GM23338 (cell line): ENCODE measurements at regions not wholly inside any gene's neighbourhood (a gene's known extent, or its start where the extent isn't known, plus 50 kb on each side); places are given as distances from the start of the nearest gene placed in this dataset.

Experiments used
- ATAC-seq: fragments of 200-7000 bp; cut with Tn5 transposase; 3 replicates; pipeline ENCODE4 v1.9.1; 2020
- DNase-seq: peaks from one replicate; pipeline ENCODE4 v3.0.0-alpha.2; 2015; ENCODE audit warnings: low spot score
- H2AFZ ChIP-seq: fragments of 200-600 bp; sonication (generic); 2 replicates; pipeline ENCODE4 v1.8.0; 2016; ENCODE audit warnings: antibody characterized with exemption, mild to moderate bottlenecking, moderate library complexity
- H3F3A ChIP-seq: fragments of 200-600 bp; sonication (generic); replicated peaks from 2 replicates; pipeline ENCODE4 v1.8.0; 2017; ENCODE audit warnings: antibody characterized with exemption, mixed run types, low read depth
- H3K27ac ChIP-seq: fragments of 200-600 bp; sonication (generic); 2 replicates; pipeline ENCODE4 v1.6.1; 2016; ENCODE audit warnings: low read depth
- H3K27me3 ChIP-seq: fragments of 200-600 bp; sonication (generic); 2 replicates; pipeline ENCODE4 v1.8.0; 2016; ENCODE audit warnings: mild to moderate bottlenecking, mixed run types, moderate library complexity; ENCODE audit not compliant: insufficient read depth
- H3K36me3 ChIP-seq: fragments of 200-600 bp; sonication (generic); 2 replicates; pipeline ENCODE4 v1.8.0; 2016; ENCODE audit warnings: mild to moderate bottlenecking; ENCODE audit not compliant: insufficient read depth
- H3K4me1 ChIP-seq: fragments of 200-600 bp; sonication (generic); 2 replicates; pipeline ENCODE4 v1.8.0; 2016; ENCODE audit warnings: mild to moderate bottlenecking, moderate library complexity; ENCODE audit not compliant: insufficient read depth
- H3K4me2 ChIP-seq: fragments of 200-600 bp; sonication (generic); 2 replicates; pipeline ENCODE4 v1.7.1; 2017; ENCODE audit warnings: mixed run types
- H3K4me3 ChIP-seq: fragments of 200-600 bp; sonication (generic); 2 replicates; pipeline ENCODE4 v1.6.1; 2016; ENCODE audit warnings: mixed run types
- H3K79me2 ChIP-seq: fragments of 200-600 bp; sonication (generic); replicated peaks from 2 replicates; pipeline ENCODE4 v1.8.0; 2017; ENCODE audit warnings: mild to moderate bottlenecking; ENCODE audit not compliant: insufficient read depth
- H3K9me2 ChIP-seq: fragments of 200-600 bp; sonication (generic); 2 replicates; pipeline ENCODE4 v1.8.0; 2017; ENCODE audit not compliant: insufficient read depth
- H4K20me1 ChIP-seq: fragments of 200-600 bp; sonication (generic); replicated peaks from 2 replicates; pipeline ENCODE4 v1.8.0; 2017; ENCODE audit warnings: mild to moderate bottlenecking; ENCODE audit not compliant: insufficient read depth
- H3K27ac Mint-ChIP-seq: 2 replicates; pipeline ENCODE4 v1.8.0; 2020; ENCODE audit warnings: inconsistent platforms, mild to moderate bottlenecking, moderate library complexity, mixed read lengths
- H3K27me3 Mint-ChIP-seq: 3 replicates; pipeline ENCODE4 v1.8.0; 2022; ENCODE audit warnings: low read depth, mild to moderate bottlenecking, moderate library complexity, mixed read lengths, inconsistent platforms; ENCODE audit not compliant: insufficient read depth, poor library complexity
- H3K36me3 Mint-ChIP-seq: 3 replicates; pipeline ENCODE4 v1.8.0; 2021; ENCODE audit warnings: low read depth, mild to moderate bottlenecking, inconsistent platforms, moderate library complexity, mixed read lengths
- H3K4me1 Mint-ChIP-seq: 3 replicates; pipeline ENCODE4 v1.8.0; 2020; ENCODE audit warnings: mild to moderate bottlenecking, inconsistent platforms, mixed read lengths
- H3K4me3 Mint-ChIP-seq: 3 replicates; pipeline ENCODE4 v1.8.0; 2021; ENCODE audit warnings: moderate library complexity, mild to moderate bottlenecking, inconsistent platforms, mixed read lengths
- H3K9me3 Mint-ChIP-seq: 3 replicates; pipeline ENCODE4 v1.8.0; 2020; ENCODE audit warnings: moderate library complexity, mild to moderate bottlenecking, inconsistent platforms, mixed read lengths
- CREB1 ChIP-seq: fragments of 250-450 bp; sonication (Bioruptor Pico); IDR thresholded peaks from 2 replicates; pipeline ENCODE4 v1.5.0; 2020; ENCODE audit warnings: low read depth, mild to moderate bottlenecking, moderate library complexity
- EZH2 ChIP-seq: fragments of 200-600 bp; sonication (generic); IDR thresholded peaks from one replicate; pipeline ENCODE4 v1.8.0; 2017; ENCODE audit warnings: antibody characterized with exemption, mild to moderate bottlenecking, low read depth; ENCODE audit not compliant: unreplicated experiment
- EZH2phosphoT487 ChIP-seq: fragments of 200-600 bp; sonication (generic); IDR thresholded peaks from one replicate; pipeline ENCODE4 v1.8.1; 2018; ENCODE audit warnings: antibody characterized with exemption; ENCODE audit not compliant: unreplicated experiment
- POLR2AphosphoS5 ChIP-seq: IDR thresholded peaks from 2 replicates; pipeline ENCODE4 v1.6.1; 2016; ENCODE audit warnings: antibody characterized with exemption, low read depth
- ZNF114 ChIP-seq: fragments of 250-450 bp; sonication (Bioruptor Pico); IDR thresholded peaks from 2 replicates; pipeline ENCODE4 v1.5.0; 2020; ENCODE audit warnings: mild to moderate bottlenecking, moderate library complexity
- ZNF331 ChIP-seq: fragments of 250-450 bp; sonication (Bioruptor Pico); IDR thresholded peaks from 2 replicates; pipeline ENCODE4 v1.5.0; 2020; ENCODE audit warnings: low read depth, mild to moderate bottlenecking, moderate library complexity
- TF ChIP-seq, protein P1 (sequence below): fragments of 250-450 bp; sonication (Bioruptor Pico); IDR thresholded peaks from 2 replicates; pipeline ENCODE4 v1.5.0; 2020; ENCODE audit warnings: mild to moderate bottlenecking, moderate library complexity
- TF ChIP-seq, protein P2 (sequence below): IDR thresholded peaks from one replicate; pipeline ENCODE4 v1.6.1; 2018; ENCODE audit warnings: antibody characterized with exemption; ENCODE audit not compliant: unreplicated experiment
- TF ChIP-seq, protein P3 (sequence below): IDR thresholded peaks from 2 replicates; pipeline ENCODE4 v1.6.1; 2016; ENCODE audit warnings: antibody characterized with exemption
- TF ChIP-seq, protein P4 (sequence below), 2 experiments: fragments of 200-600 bp in 1 of 2; sonication (generic) in 1 of 2; conservative IDR thresholded peaks; 2 replicates each; pipeline versions ENCODE4 v1.5.1 to v1.6.1; 2016 to 2017; ENCODE audit warnings: antibody characterized with exemption in 2 of 2, low read depth in 2 of 2, mild to moderate bottlenecking in 2 of 2, moderate library complexity in 1 of 2

DNA sequence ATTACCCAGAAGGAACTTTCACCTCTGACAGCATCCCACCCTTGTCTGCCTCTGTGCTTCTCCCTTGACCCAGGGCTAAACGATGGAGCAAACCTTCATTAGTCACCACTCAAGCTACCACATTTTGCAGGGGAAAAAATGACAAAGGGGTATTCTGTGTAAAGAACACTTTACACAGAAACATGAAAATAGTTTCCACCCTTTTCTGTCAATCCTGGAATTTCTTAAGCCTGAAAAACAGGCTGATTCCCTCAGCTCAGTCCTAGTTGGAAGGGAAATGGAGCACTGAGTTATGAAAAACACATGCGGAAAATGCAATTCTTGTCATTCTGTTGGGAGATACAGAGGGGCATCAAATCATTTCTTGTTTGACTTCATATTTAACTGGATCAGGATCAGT, 175.0 kb upstream of the HNRNPA3 start:
- TF ChIP-seq POLR2AphosphoS5: no peak
- TF ChIP-seq EZH2phosphoT487: no peak
- TF ChIP-seq, protein P1, sequence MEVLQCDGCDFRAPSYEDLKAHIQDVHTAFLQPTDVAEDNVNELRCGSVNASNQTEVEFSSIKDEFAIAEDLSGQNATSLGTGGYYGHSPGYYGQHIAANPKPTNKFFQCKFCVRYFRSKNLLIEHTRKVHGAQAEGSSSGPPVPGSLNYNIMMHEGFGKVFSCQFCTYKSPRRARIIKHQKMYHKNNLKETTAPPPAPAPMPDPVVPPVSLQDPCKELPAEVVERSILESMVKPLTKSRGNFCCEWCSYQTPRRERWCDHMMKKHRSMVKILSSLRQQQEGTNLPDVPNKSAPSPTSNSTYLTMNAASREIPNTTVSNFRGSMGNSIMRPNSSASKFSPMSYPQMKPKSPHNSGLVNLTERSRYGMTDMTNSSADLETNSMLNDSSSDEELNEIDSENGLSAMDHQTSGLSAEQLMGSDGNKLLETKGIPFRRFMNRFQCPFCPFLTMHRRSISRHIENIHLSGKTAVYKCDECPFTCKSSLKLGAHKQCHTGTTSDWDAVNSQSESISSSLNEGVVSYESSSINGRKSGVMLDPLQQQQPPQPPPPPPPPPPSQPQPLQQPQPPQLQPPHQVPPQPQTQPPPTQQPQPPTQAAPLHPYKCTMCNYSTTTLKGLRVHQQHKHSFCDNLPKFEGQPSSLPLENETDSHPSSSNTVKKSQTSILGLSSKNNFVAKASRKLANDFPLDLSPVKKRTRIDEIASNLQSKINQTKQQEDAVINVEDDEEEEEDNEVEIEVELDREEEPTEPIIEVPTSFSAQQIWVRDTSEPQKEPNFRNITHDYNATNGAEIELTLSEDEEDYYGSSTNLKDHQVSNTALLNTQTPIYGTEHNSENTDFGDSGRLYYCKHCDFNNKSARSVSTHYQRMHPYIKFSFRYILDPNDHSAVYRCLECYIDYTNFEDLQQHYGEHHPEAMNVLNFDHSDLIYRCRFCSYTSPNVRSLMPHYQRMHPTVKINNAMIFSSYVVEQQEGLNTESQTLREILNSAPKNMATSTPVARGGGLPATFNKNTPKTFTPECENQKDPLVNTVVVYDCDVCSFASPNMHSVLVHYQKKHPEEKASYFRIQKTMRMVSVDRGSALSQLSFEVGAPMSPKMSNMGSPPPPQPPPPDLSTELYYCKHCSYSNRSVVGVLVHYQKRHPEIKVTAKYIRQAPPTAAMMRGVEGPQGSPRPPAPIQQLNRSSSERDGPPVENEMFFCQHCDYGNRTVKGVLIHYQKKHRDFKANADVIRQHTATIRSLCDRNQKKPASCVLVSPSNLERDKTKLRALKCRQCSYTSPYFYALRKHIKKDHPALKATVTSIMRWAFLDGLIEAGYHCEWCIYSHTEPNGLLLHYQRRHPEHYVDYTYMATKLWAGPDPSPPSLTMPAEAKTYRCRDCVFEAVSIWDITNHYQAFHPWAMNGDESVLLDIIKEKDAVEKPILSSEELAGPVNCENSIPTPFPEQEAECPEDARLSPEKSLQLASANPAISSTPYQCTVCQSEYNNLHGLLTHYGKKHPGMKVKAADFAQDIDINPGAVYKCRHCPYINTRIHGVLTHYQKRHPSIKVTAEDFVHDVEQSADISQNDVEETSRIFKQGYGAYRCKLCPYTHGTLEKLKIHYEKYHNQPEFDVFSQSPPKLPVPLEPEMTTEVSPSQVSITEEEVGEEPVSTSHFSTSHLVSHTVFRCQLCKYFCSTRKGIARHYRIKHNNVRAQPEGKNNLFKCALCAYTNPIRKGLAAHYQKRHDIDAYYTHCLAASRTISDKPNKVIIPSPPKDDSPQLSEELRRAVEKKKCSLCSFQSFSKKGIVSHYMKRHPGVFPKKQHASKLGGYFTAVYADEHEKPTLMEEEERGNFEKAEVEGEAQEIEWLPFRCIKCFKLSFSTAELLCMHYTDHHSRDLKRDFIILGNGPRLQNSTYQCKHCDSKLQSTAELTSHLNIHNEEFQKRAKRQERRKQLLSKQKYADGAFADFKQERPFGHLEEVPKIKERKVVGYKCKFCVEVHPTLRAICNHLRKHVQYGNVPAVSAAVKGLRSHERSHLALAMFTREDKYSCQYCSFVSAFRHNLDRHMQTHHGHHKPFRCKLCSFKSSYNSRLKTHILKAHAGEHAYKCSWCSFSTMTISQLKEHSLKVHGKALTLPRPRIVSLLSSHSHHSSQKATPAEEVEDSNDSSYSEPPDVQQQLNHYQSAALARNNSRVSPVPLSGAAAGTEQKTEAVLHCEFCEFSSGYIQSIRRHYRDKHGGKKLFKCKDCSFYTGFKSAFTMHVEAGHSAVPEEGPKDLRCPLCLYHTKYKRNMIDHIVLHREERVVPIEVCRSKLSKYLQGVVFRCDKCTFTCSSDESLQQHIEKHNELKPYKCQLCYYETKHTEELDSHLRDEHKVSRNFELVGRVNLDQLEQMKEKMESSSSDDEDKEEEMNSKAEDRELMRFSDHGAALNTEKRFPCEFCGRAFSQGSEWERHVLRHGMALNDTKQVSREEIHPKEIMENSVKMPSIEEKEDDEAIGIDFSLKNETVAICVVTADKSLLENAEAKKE (CRISPR knock-in tag): no peak
- TF ChIP-seq EZH2: no peak
- TF ChIP-seq, protein P2, sequence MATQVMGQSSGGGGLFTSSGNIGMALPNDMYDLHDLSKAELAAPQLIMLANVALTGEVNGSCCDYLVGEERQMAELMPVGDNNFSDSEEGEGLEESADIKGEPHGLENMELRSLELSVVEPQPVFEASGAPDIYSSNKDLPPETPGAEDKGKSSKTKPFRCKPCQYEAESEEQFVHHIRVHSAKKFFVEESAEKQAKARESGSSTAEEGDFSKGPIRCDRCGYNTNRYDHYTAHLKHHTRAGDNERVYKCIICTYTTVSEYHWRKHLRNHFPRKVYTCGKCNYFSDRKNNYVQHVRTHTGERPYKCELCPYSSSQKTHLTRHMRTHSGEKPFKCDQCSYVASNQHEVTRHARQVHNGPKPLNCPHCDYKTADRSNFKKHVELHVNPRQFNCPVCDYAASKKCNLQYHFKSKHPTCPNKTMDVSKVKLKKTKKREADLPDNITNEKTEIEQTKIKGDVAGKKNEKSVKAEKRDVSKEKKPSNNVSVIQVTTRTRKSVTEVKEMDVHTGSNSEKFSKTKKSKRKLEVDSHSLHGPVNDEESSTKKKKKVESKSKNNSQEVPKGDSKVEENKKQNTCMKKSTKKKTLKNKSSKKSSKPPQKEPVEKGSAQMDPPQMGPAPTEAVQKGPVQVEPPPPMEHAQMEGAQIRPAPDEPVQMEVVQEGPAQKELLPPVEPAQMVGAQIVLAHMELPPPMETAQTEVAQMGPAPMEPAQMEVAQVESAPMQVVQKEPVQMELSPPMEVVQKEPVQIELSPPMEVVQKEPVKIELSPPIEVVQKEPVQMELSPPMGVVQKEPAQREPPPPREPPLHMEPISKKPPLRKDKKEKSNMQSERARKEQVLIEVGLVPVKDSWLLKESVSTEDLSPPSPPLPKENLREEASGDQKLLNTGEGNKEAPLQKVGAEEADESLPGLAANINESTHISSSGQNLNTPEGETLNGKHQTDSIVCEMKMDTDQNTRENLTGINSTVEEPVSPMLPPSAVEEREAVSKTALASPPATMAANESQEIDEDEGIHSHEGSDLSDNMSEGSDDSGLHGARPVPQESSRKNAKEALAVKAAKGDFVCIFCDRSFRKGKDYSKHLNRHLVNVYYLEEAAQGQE: no peak
- TF ChIP-seq, protein P3, sequence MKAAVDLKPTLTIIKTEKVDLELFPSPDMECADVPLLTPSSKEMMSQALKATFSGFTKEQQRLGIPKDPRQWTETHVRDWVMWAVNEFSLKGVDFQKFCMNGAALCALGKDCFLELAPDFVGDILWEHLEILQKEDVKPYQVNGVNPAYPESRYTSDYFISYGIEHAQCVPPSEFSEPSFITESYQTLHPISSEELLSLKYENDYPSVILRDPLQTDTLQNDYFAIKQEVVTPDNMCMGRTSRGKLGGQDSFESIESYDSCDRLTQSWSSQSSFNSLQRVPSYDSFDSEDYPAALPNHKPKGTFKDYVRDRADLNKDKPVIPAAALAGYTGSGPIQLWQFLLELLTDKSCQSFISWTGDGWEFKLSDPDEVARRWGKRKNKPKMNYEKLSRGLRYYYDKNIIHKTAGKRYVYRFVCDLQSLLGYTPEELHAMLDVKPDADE: no peak
- no peak for TF ChIP-seq ZNF114 (CRISPR knock-in tag)
- TF ChIP-seq, protein P4, sequence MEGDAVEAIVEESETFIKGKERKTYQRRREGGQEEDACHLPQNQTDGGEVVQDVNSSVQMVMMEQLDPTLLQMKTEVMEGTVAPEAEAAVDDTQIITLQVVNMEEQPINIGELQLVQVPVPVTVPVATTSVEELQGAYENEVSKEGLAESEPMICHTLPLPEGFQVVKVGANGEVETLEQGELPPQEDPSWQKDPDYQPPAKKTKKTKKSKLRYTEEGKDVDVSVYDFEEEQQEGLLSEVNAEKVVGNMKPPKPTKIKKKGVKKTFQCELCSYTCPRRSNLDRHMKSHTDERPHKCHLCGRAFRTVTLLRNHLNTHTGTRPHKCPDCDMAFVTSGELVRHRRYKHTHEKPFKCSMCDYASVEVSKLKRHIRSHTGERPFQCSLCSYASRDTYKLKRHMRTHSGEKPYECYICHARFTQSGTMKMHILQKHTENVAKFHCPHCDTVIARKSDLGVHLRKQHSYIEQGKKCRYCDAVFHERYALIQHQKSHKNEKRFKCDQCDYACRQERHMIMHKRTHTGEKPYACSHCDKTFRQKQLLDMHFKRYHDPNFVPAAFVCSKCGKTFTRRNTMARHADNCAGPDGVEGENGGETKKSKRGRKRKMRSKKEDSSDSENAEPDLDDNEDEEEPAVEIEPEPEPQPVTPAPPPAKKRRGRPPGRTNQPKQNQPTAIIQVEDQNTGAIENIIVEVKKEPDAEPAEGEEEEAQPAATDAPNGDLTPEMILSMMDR (conservative IDR thresholded peaks at IDR 0.05; ENCODE audit: low read depth in 2 of 2): no peak
- no peak for TF ChIP-seq ZNF331 (CRISPR knock-in tag)
- no peak for TF ChIP-seq CREB1
- Histone ChIP-seq H3F3A (no peaks in the 10 kb centered on the region), H3K4me2 (no peak overlapping the region), H3K4me1 (no peaks in the 10 kb centered on the region), H3K4me3 (no peak overlapping the region), H3K27ac (no peak overlapping the region), H4K20me1 (no peaks in the 10 kb centered on the region), H3K79me2 (no peaks in the 10 kb centered on the region), H3K27me3 (no peaks in the 10 kb centered on the region), H3K36me3 (no peaks in the 10 kb centered on the region; the same call in 1 of the 2 replicates), H3K9me2 (peaks cover 5% of the 10 kb centered on the region; the same call in 1 of the 2 replicates), H2AFZ (no peak overlapping the region)
- Mint-ChIP-seq H3K27ac (no peak overlapping the region), H3K4me3 (no peak overlapping the region), H3K9me3 (no peaks in the 10 kb centered on the region), H3K4me1 (peaks cover 4% of the 10 kb centered on the region; the same call in 1 of the 3 replicates), H3K27me3 (peaks cover 2% of the 10 kb centered on the region), H3K36me3 (no peaks in the 10 kb centered on the region)
- ATAC-seq (no peak), DNase-seq (no peak)
